Right cardiac atrium (tissue), 5 donors: ENCODE measurements at regions not wholly inside any gene's neighbourhood (a gene's known extent, or its start where the extent isn't known, plus 50 kb on each side); places are given as distances from the start of the nearest gene placed in this dataset.
"Not testable (repeated sequence)": the region's sequence is repeated elsewhere in the genome, so short reads cannot be mapped to it uniquely, and the experiment has no call there.

Experiments used
- ATAC-seq, 2 donors: fragments of 200-7000 bp; cut with Tn5 transposase; one replicate each; pipeline versions ENCODE4 v1.8.0 to v1.9.1; 2020; ENCODE audit warnings: moderate library complexity in 2 of 2, mild to moderate bottlenecking in 1 of 2
- DNase-seq, 3 donors: peaks; one replicate each; pipeline ENCODE4 v3.0.0-alpha.2; 2020
- H3K27ac ChIP-seq: one replicate; pipeline ENCODE4 v1.5.1; 2013; ENCODE audit warnings: mild to moderate bottlenecking, low read length, control low read depth, moderate library complexity
- H3K27me3 ChIP-seq: one replicate; pipeline ENCODE4 v1.6.1; 2013; ENCODE audit not compliant: control insufficient read depth, insufficient read depth
- H3K4me1 ChIP-seq: one replicate; pipeline ENCODE4 v1.6.1; 2013; ENCODE audit warnings: low read length; ENCODE audit not compliant: control insufficient read depth, insufficient read depth
- H3K4me3 ChIP-seq: one replicate; pipeline ENCODE4 v1.5.1; 2013; ENCODE audit warnings: low read length, control low read depth
- H3K9me3 ChIP-seq: one replicate; pipeline ENCODE4 v1.6.1; 2013; ENCODE audit warnings: low read length; ENCODE audit not compliant: control insufficient read depth
- WGBS: extraction: QIAGEN DNeasy Blood & Tissue Kit; methylation state at CpG from one replicate; pipeline ENCODE4 v1.1.7; 2013; 5-methylcytosine and 5-hydroxymethylcytosine counted together
- intact Hi-C, 4 donors: fragments of 100-400 bp; cut with DNase I; formaldehyde crosslinking; loops; one replicate each; pipeline versions ENCODE4 v1.11.0 to v1.14.0; 2022 to 2023
- donor health status: healthy with polysubstance abuse.
- donor health status: DM: no; HTN: yes; CAD: no.
- donor health status: DM: no; HTN: no; CAD: no.
- donor health status: DM: no; HTN: yes; CAD: no; lungs with severe emphysema.
- donor health status: DM: yes; HTN: yes; CAD: no.

- Histone ChIP-seq H3K4me3 (no peak overlapping the region), H3K4me1 (no peaks in the 10 kb centered on the region), H3K27me3 (no peaks in the 10 kb centered on the region), H3K27ac (no peak overlapping the region), H3K9me3 (no peaks in the 10 kb centered on the region)
- WGBS = 79% methylated on average over 4 of the region's 4 CpGs
- DNase-seq (no peak), ATAC-seq (no peak)
- intact Hi-C loops = no loop called here
Observed at GRCh38 chr7:9071160-9071762, 637.9 kb downstream of the NXPH1 start.

GRCh38 chr7:9075774-9076173 lies 642.4 kb downstream of the NXPH1 start:
- ATAC-seq, intact Hi-C loops, H3K27ac ChIP-seq, H3K27me3 ChIP-seq, H3K4me3 ChIP-seq, H3K9me3 ChIP-seq, DNase-seq, H3K4me1 ChIP-seq: not testable (repeated sequence)
- 43% methylated on average over 1 of the region's 1 CpG for WGBS

GRCh38 chr7:9082203-9082602 lies 648.8 kb downstream of the NXPH1 start:
- intact Hi-C loops = no loop called here
- H3K4me1 ChIP-seq = no peaks in the 10 kb centered on the region
- WGBS = 22% methylated on average over 2 of the region's 2 CpGs
- H3K27ac ChIP-seq = no peak overlapping the region
- ATAC-seq (no peak), DNase-seq (no peak)
- no peaks in the 10 kb centered on the region for H3K9me3 ChIP-seq
- H3K4me3 ChIP-seq = no peak overlapping the region
- H3K27me3 ChIP-seq = no peaks in the 10 kb centered on the region

GRCh38 chr7:9083837-9084236 lies 650.4 kb downstream of the NXPH1 start:
- no peak for DNase-seq
- Histone ChIP-seq H3K27me3 (no peaks in the 10 kb centered on the region), H3K4me1 (no peaks in the 10 kb centered on the region), H3K9me3 (no peaks in the 10 kb centered on the region), H3K4me3 (no peak overlapping the region), H3K27ac (no peak overlapping the region)
- 63% methylated on average over 5 of the region's 5 CpGs for WGBS
- intact Hi-C loops = no loop called here
- no peak for ATAC-seq

GRCh38 chr7:9091282-9091681 lies 657.9 kb downstream of the NXPH1 start:
- ATAC-seq (no peak), DNase-seq (no peak)
- H3K4me3 ChIP-seq = no peak overlapping the region
- no peak overlapping the region for H3K27ac ChIP-seq
- intact Hi-C loops = no loop called here
- no peaks in the 10 kb centered on the region for H3K4me1 ChIP-seq
- 77% methylated on average over 3 of the region's 3 CpGs for WGBS
- H3K27me3 ChIP-seq = no peaks in the 10 kb centered on the region
- no peaks in the 10 kb centered on the region for H3K9me3 ChIP-seq

GRCh38 chr7:9097565-9098060 lies 664.2 kb downstream of the NXPH1 start:
- Histone ChIP-seq H3K27me3 (no peaks in the 10 kb centered on the region), H3K9me3 (no peaks in the 10 kb centered on the region), H3K4me1 (no peaks in the 10 kb centered on the region), H3K4me3 (no peak overlapping the region), H3K27ac (no peak overlapping the region)
- ATAC-seq = no peak
- WGBS = 74% methylated on average over 2 of the region's 2 CpGs
- intact Hi-C loops = no loop called here
- no peak for DNase-seq

GRCh38 chr7:9100289-9100688 lies 666.9 kb downstream of the NXPH1 start:
- no peaks in the 10 kb centered on the region for H3K9me3 ChIP-seq
- no peak overlapping the region for H3K27ac ChIP-seq
- 65% methylated on average over 2 of the region's 2 CpGs for WGBS
- intact Hi-C loops = no loop called here
- ATAC-seq (no peak), DNase-seq (no peak)
- H3K4me1 ChIP-seq = no peaks in the 10 kb centered on the region
- H3K27me3 ChIP-seq = no peaks in the 10 kb centered on the region
- no peak overlapping the region for H3K4me3 ChIP-seq

GRCh38 chr7:9102846-9103245 lies 669.4 kb downstream of the NXPH1 start:
- intact Hi-C loops = no loop called here
- no peak for DNase-seq
- Histone ChIP-seq H3K4me1 (no peaks in the 10 kb centered on the region), H3K4me3 (no peak overlapping the region), H3K27me3 (no peaks in the 10 kb centered on the region), H3K27ac (no peak overlapping the region), H3K9me3 (no peaks in the 10 kb centered on the region)
- no peak for ATAC-seq

- Histone ChIP-seq H3K27me3 (no peaks in the 10 kb centered on the region), H3K4me1 (no peaks in the 10 kb centered on the region), H3K9me3 (no peaks in the 10 kb centered on the region), H3K4me3 (no peak overlapping the region), H3K27ac (no peak overlapping the region)
- WGBS = 91% methylated on average over 3 of the region's 3 CpGs
- intact Hi-C loops = no loop called here
- ATAC-seq (no peak), DNase-seq (no peak)
Observed at GRCh38 chr7:9106747-9107146, 673.3 kb downstream of the NXPH1 start.

GRCh38 chr7:9120331-9120730 lies 686.9 kb downstream of the NXPH1 start:
- ATAC-seq (no peak), DNase-seq (no peak)
- Histone ChIP-seq H3K9me3 (no peaks in the 10 kb centered on the region), H3K27ac (no peak overlapping the region), H3K27me3 (no peaks in the 10 kb centered on the region), H3K4me3 (no peak overlapping the region), H3K4me1 (no peaks in the 10 kb centered on the region)
- intact Hi-C loops = no loop called here

GRCh38 chr7:9124320-9124719 lies 690.9 kb downstream of the NXPH1 start:
- no peaks in the 10 kb centered on the region for H3K9me3 ChIP-seq
- DNase-seq (no peak), ATAC-seq (no peak)
- no peaks in the 10 kb centered on the region for H3K27me3 ChIP-seq
- H3K27ac ChIP-seq = no peak overlapping the region
- intact Hi-C loops = no loop called here
- H3K4me1 ChIP-seq = no peaks in the 10 kb centered on the region
- WGBS = 70% methylated on average over 2 of the region's 2 CpGs
- no peak overlapping the region for H3K4me3 ChIP-seq

GRCh38 chr7:9125246-9125645 lies 691.8 kb downstream of the NXPH1 start:
- Histone ChIP-seq H3K4me1 (no peaks in the 10 kb centered on the region), H3K4me3 (no peak overlapping the region), H3K27me3 (no peaks in the 10 kb centered on the region), H3K9me3 (no peaks in the 10 kb centered on the region), H3K27ac (no peak overlapping the region)
- ATAC-seq = no peak
- no peak for DNase-seq
- intact Hi-C loops = no loop called here
